ENCODE measurements at regions not wholly inside any gene's neighbourhood (a gene's known extent, or its start where the extent isn't known, plus 50 kb on each side); places are given as distances from the start of the nearest gene placed in this dataset.

GRCh38 chr11:71198823-71199165 lies 53.6 kb downstream of the SHANK2 start:
- ATAC-seq = no peak
- Histone ChIP-seq H3K4me1 (ENCODE audit: low read depth) (no peaks in the 10 kb centered on the region), H3K36me3 (ENCODE audit: low read depth) (no peaks in the 10 kb centered on the region), H3K9me3 (no peaks in the 10 kb centered on the region), H3K4me3 (no peak overlapping the region)
- intact Hi-C loops (cut with DNase I, micrococcal nuclease) = no loop called here
- no peak for TF ChIP-seq CTCF (IDR thresholded peaks at IDR 0.05)
- DNase-seq = no peak

- H3K36me3 ChIP-seq (ENCODE audit: low read depth) = no peaks in the 10 kb centered on the region
- no peak for DNase-seq
- ATAC-seq = no peak
- intact Hi-C loops (cut with DNase I, micrococcal nuclease) = no loop called here
- no peak overlapping the region for H3K4me3 ChIP-seq
- no peaks in the 10 kb centered on the region for H3K4me1 ChIP-seq (ENCODE audit: low read depth)
- no peaks in the 10 kb centered on the region for H3K9me3 ChIP-seq
- no peak for TF ChIP-seq CTCF (IDR thresholded peaks at IDR 0.05)
These were observed 54.1 kb downstream of the SHANK2 start for GRCh38 chr11:71198141-71198822.

- Histone ChIP-seq H3K4me3 (no peak overlapping the region), H3K36me3 (ENCODE audit: low read depth) (no peaks in the 10 kb centered on the region), H3K4me1 (ENCODE audit: low read depth) (no peaks in the 10 kb centered on the region), H3K9me3 (no peaks in the 10 kb centered on the region)
- ATAC-seq (no peak), DNase-seq (no peak)
- TF ChIP-seq CTCF (IDR thresholded peaks at IDR 0.05) = no peak
- intact Hi-C loops (cut with DNase I, micrococcal nuclease) = no loop called here
These were observed 55.3 kb downstream of the SHANK2 start for GRCh38 chr11:71197096-71197495.

- H3K36me3 ChIP-seq (ENCODE audit: low read depth) = no peaks in the 10 kb centered on the region
- no peaks in the 10 kb centered on the region for H3K4me1 ChIP-seq (ENCODE audit: low read depth)
- intact Hi-C loops (cut with DNase I, micrococcal nuclease) = no loop called here
- DNase-seq (peak in 1 of 3 donors; percentile 46), ATAC-seq (peak; percentile 86)
- H3K4me3 ChIP-seq = no peak overlapping the region
- no peaks in the 10 kb centered on the region for H3K9me3 ChIP-seq
- no peak for TF ChIP-seq CTCF (IDR thresholded peaks at IDR 0.05)
These were observed 57.7 kb downstream of the SHANK2 start for GRCh38 chr11:71194710-71195109.

GRCh38 chr11:71193431-71193830 lies 58.9 kb downstream of the SHANK2 start:
- Histone ChIP-seq H3K9me3 (no peaks in the 10 kb centered on the region), H3K36me3 (ENCODE audit: low read depth) (no peaks in the 10 kb centered on the region), H3K4me3 (no peak overlapping the region), H3K4me1 (ENCODE audit: low read depth) (no peaks in the 10 kb centered on the region)
- TF ChIP-seq CTCF (IDR thresholded peaks at IDR 0.05) = no peak
- intact Hi-C loops (cut with DNase I, micrococcal nuclease) = no loop called here
- DNase-seq (no peak), ATAC-seq (no peak)

- Histone ChIP-seq H3K36me3 (ENCODE audit: low read depth) (no peaks in the 10 kb centered on the region), H3K4me3 (no peak overlapping the region), H3K9me3 (no peaks in the 10 kb centered on the region), H3K4me1 (ENCODE audit: low read depth) (no peaks in the 10 kb centered on the region)
- DNase-seq = no peak
- intact Hi-C loops (cut with DNase I, micrococcal nuclease) = no loop called here
- TF ChIP-seq CTCF (IDR thresholded peaks at IDR 0.05) = no peak
- ATAC-seq = peak; percentile 45
These were observed 59.7 kb downstream of the SHANK2 start for GRCh38 chr11:71192629-71193028.

Measured in mucosa of descending colon (tissue), 3 donors.